Brain microvascular endothelial cell (primary cell): ENCODE measurements at regions not wholly inside any gene's neighbourhood (a gene's known extent, or its start where the extent isn't known, plus 50 kb on each side); places are given as distances from the start of the nearest gene placed in this dataset.

Experiments used
- DNase-seq: peaks from one replicate; pipeline ENCODE4 v3.0.0-alpha.2; 2020
- H3K27ac ChIP-seq: fragments of 250-450 bp; sonication (Bioruptor Pico); 2 replicates; pipeline ENCODE4 v1.5.1; 2020; ENCODE audit warnings: mild to moderate bottlenecking, moderate library complexity
- H3K27me3 ChIP-seq: fragments of 250-450 bp; sonication (Bioruptor Pico); replicated peaks from 2 replicates; pipeline ENCODE4 v1.5.1; 2020; ENCODE audit warnings: mild to moderate bottlenecking
- H3K36me3 ChIP-seq: fragments of 250-450 bp; sonication (Bioruptor Pico); replicated peaks from 2 replicates; pipeline ENCODE4 v1.5.1; 2020; ENCODE audit warnings: mild to moderate bottlenecking
- H3K4me3 ChIP-seq: 2 replicates; pipeline ENCODE4 v1.5.1; 2011; ENCODE audit warnings: low read depth, mild to moderate bottlenecking, control low read depth, low read length, moderate library complexity
- CTCF ChIP-seq: IDR thresholded peaks from 2 replicates; pipeline ENCODE4 v1.5.1; 2011; ENCODE audit warnings: low read depth, mild to moderate bottlenecking, moderate library complexity, low read length, control low read depth, inconsistent platforms; ENCODE audit errors: missing control alignments
- in situ Hi-C: cut with HindIII; loops from 2 replicates; pipeline ENCODE4 v1.10.0; 2017; ENCODE audit warnings: low sequenced_read_pairs, low pct_ligation_motif_present

- Histone ChIP-seq H3K36me3 (no peaks in the 10 kb centered on the region), H3K27ac (no peak overlapping the region), H3K27me3 (no peaks in the 10 kb centered on the region), H3K4me3 (no peak overlapping the region)
- DNase-seq, result no peak
- TF ChIP-seq CTCF, result no peak
- in situ Hi-C loops, result no loop called here
Observed at GRCh38 chr11:116374085-116374484, 398.7 kb downstream of the BUD13 start.

GRCh38 chr11:116373104-116373944 lies 399.5 kb downstream of the BUD13 start:
- no peak for TF ChIP-seq CTCF

GRCh38 chr11:116371146-116371545 lies 401.6 kb downstream of the BUD13 start:
- no peak overlapping the region for H3K27ac ChIP-seq
- H3K36me3 ChIP-seq, result no peaks in the 10 kb centered on the region
- no peak overlapping the region for H3K4me3 ChIP-seq
- DNase-seq, result no peak
- in situ Hi-C loops, result no loop called here
- H3K27me3 ChIP-seq, result no peaks in the 10 kb centered on the region
- no peak for TF ChIP-seq CTCF

More at GRCh38 chr11:116373104-116373944, 399.5 kb downstream of the BUD13 start:
- Histone ChIP-seq H3K27ac (no peak overlapping the region), H3K36me3 (no peaks in the 10 kb centered on the region), H3K27me3 (no peaks in the 10 kb centered on the region), H3K4me3 (no peak overlapping the region)
- no peak for DNase-seq
- in situ Hi-C loops, result no loop called here

GRCh38 chr11:116368784-116369183 lies 404.0 kb downstream of the BUD13 start:
- Histone ChIP-seq H3K27me3 (no peaks in the 10 kb centered on the region), H3K27ac (no peak overlapping the region), H3K4me3 (no peak overlapping the region), H3K36me3 (no peaks in the 10 kb centered on the region)
- in situ Hi-C loops, result no loop called here
- no peak for TF ChIP-seq CTCF
- no peak for DNase-seq

- TF ChIP-seq CTCF, result no peak
- Histone ChIP-seq H3K27ac (no peak overlapping the region), H3K36me3 (no peaks in the 10 kb centered on the region), H3K4me3 (no peak overlapping the region), H3K27me3 (no peaks in the 10 kb centered on the region)
- in situ Hi-C loops, result no loop called here
- DNase-seq, result no peak
Observed at GRCh38 chr11:116366980-116367645, 405.7 kb downstream of the BUD13 start.
